Fibroblast of peridontal ligament (primary cell): ENCODE measurements at regions not wholly inside any gene's neighbourhood (a gene's known extent, or its start where the extent isn't known, plus 50 kb on each side); places are given as distances from the start of the nearest gene placed in this dataset.

Experiments
- DNase-seq: peaks from one replicate; pipeline ENCODE4 v3.0.0-alpha.2; 2010; ENCODE audit errors: extremely low read depth

GRCh38 chr13:78020861-78021260 is 102.2 kb upstream of the EDNRB start:
- no peak for DNase-seq

- DNase-seq = no peak
Measured at GRCh38 chr13:78015782-78016181, 97.2 kb upstream of the EDNRB start.

- DNase-seq = no peak
Measured at GRCh38 chr13:78012046-78012445, 93.4 kb upstream of the EDNRB start.

GRCh38 chr13:78004821-78005220 is 86.2 kb upstream of the EDNRB start:
- DNase-seq = no peak

- no peak for DNase-seq
Measured at GRCh38 chr13:77999746-78000145, 81.1 kb upstream of the EDNRB start.

- no peak for DNase-seq
Measured at GRCh38 chr13:77994166-77994565, 75.5 kb upstream of the EDNRB start.

GRCh38 chr13:77991003-77991402 is 72.4 kb upstream of the EDNRB start:
- DNase-seq = no peak

GRCh38 chr13:77989281-77989680 is 70.7 kb upstream of the EDNRB start:
- DNase-seq = no peak

GRCh38 chr13:77988355-77988754 is 69.7 kb upstream of the EDNRB start:
- no peak for DNase-seq

- no peak for DNase-seq
Measured at GRCh38 chr13:77986713-77987112, 68.1 kb upstream of the EDNRB start.

GRCh38 chr13:77985866-77986636 is 67.4 kb upstream of the EDNRB start:
- DNase-seq = no peak

- peak; percentile 26 for DNase-seq
Measured at GRCh38 chr13:77981281-77981881, 62.8 kb upstream of the EDNRB start.

- peak; percentile 79 for DNase-seq
Measured at GRCh38 chr13:77980592-77980991, 62.0 kb upstream of the EDNRB start.

GRCh38 chr13:77979721-77980385 is 61.2 kb upstream of the EDNRB start:
- DNase-seq = peak; percentile 3

- no peak for DNase-seq
Measured at GRCh38 chr13:77975358-77976042, 56.9 kb upstream of the EDNRB start.

- no peak for DNase-seq
Measured at GRCh38 chr13:77969299-77969698, 50.7 kb upstream of the EDNRB start.
